ENCODE measurements at regions not wholly inside any gene's neighbourhood (a gene's known extent, or its start where the extent isn't known, plus 50 kb on each side); places are given as distances from the start of the nearest gene placed in this dataset.

- no peak for DNase-seq
Observed at GRCh38 chr12:125487336-125487735, 422.1 kb downstream of the AACS start.

GRCh38 chr12:125491553-125491952 lies 426.3 kb downstream of the AACS start:
- no peak for DNase-seq

GRCh38 chr12:125492354-125493270 lies 427.4 kb downstream of the AACS start:
- DNase-seq: no peak

- no peak for DNase-seq
Observed at GRCh38 chr12:125493704-125494308, 428.6 kb downstream of the AACS start.

- DNase-seq: no peak
Observed at GRCh38 chr12:125503128-125503527, 437.9 kb downstream of the AACS start.

- no peak for DNase-seq
Observed at GRCh38 chr12:125509195-125509594, 444.0 kb downstream of the AACS start.

GRCh38 chr12:125512541-125513298 lies 447.5 kb downstream of the AACS start:
- no peak for DNase-seq

GRCh38 chr12:125515887-125516286 lies 450.7 kb downstream of the AACS start:
- no peak for DNase-seq

- no peak for DNase-seq
Observed at GRCh38 chr12:125518074-125518473, 452.8 kb downstream of the AACS start.

GRCh38 chr12:125519026-125519651 lies 453.9 kb downstream of the AACS start:
- DNase-seq: no peak

- no peak for DNase-seq
Observed at GRCh38 chr12:125525879-125526278, 460.6 kb downstream of the AACS start.

- peak in 36 of 51 donors; percentile 16 to 89 (median 54) for DNase-seq
Observed at GRCh38 chr12:125528281-125528680, 463.0 kb downstream of the AACS start.

GRCh38 chr12:125530201-125530600 lies 465.0 kb downstream of the AACS start:
- no peak for DNase-seq

GRCh38 chr12:125530876-125531275 lies 465.6 kb downstream of the AACS start:
- DNase-seq: no peak

GRCh38 chr12:125531574-125531973 lies 466.3 kb downstream of the AACS start:
- DNase-seq: no peak

- DNase-seq: peak in 46 of 51 donors; percentile 7 to 82 (median 48)
Observed at GRCh38 chr12:125533434-125534029, 468.3 kb downstream of the AACS start.

- DNase-seq: no peak
Observed at GRCh38 chr12:125538401-125539199, 473.4 kb downstream of the AACS start.

GRCh38 chr12:125540580-125541204 lies 475.5 kb downstream of the AACS start:
- DNase-seq: no peak

GRCh38 chr12:125544960-125545359 lies 479.7 kb downstream of the AACS start:
- DNase-seq: no peak

GRCh38 chr12:125549171-125549570 lies 483.9 kb downstream of the AACS start:
- peak in 1 of 51 donors; percentile 50 for DNase-seq

Measured in hypothalamus (tissue), 51 donors.